ENCODE measurements at regions not wholly inside any gene's neighbourhood (a gene's known extent, or its start where the extent isn't known, plus 50 kb on each side); places are given as distances from the start of the nearest gene placed in this dataset.
A peak's percentile ranks its signal among the peaks of the same experiment; 100 is the strongest.
"Not testable (repeated sequence)": the region's sequence is repeated elsewhere in the genome, so short reads cannot be mapped to it uniquely, and the experiment has no call there.

DNA sequence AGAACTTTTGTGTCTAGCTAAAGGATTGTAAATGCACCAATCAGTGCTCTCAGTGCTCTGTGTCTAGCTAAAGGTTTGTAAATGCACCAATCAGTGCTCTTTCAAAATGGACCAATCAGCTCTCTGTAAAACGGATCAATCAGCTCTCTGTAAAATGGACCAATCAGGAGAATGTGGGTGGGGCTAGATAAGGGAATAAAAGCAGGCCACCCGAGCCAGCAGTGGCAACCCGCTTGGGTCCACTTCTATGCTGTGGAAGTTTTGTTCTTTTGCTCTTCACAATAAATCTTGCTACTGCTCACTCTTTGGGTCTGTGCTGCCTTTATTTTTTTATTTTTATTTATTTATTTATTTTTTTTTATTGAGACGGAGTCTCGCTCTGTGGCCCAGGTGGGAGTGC, 957.3 kb upstream of the GJE1 start:
- DNase-seq; intact Hi-C loops (cut with DNase I): not testable (repeated sequence)

DNA sequence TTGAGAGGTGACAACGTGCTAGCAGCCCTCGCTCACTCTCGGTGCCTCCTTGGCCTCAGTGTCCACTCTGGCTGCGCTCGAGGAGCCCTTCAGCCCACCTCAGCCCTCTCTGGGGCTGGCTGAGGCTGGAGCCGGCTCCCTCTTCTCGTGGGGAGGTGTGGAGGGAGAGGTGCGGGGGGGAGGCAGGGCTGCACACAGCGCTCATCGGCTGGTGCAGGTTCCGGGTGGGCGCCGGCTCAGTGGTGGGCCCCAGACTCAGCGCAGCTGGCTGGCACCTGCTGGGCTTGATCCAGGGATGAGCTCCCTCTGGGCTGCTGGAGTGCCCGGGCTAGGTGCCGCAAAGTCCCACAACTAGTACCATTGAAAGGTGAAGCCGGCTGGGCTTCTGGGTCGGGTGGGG, 957.8 kb upstream of the GJE1 start:
- no peak for DNase-seq
- intact Hi-C loops (cut with DNase I), result no loop called here

DNA sequence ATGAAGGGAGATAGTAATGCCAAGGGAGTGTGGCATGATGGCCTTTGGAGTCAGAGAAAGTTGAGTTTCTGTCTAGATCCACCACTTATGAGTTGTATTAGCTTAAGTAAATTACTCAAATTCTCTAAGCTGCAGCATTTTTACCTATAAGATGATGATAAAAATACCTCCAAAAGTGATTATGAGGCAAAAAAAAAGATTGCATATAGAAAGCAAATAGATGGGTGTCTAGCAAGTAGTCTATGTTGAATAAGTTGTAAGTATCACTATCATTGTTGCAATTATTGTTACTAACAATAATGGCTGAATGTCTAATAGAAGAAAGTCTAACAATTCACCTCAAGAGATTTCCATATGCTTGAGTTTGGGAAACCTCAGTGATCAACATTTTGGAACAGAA, 959.2 kb upstream of the GJE1 start:
- intact Hi-C loops (cut with DNase I), result no loop called here
- DNase-seq, result no peak

DNA sequence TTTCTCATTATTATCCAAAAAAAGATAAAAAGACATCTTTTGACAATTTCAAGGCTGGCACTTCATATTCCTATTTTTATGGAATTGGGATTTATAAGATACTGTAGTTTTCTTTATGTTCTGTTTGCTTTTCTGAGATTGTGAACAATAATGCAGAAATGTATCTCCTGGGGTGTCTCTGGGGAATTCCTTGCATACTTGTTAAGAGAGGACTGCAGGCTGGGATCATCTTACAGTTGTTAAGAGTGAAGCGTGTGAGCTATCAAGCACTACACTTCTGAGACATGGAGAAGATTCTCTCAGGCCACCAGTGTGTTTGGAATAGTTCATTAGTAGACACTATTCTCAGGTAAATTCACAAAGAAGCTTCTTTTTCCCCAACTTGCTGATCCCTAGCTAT, 963.3 kb upstream of the GJE1 start:
- DNase-seq, result no peak
- intact Hi-C loops (cut with DNase I), result no loop called here

DNA sequence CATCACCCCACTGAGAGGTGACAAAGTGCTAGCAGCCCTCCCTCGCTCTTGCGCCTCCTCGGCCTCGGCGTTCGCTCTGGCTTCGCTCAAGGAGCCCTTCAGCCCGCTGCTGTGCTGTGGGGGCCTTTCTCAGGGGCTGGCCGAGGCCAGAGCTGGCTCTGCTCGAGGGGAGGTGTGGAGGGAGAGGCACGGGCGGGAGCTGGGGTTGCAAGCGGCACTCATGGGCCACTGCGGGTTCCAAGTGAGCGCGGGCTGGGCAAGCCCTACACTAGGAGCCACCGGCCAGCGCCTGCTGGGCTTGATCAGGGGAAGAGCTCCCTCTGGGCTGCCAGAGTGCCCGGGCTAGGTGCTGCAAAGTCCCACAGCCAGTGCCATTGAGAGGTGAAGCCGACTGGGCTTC, 964.8 kb upstream of the GJE1 start:
- intact Hi-C loops (cut with DNase I), result no loop called here
- no peak for DNase-seq

DNA sequence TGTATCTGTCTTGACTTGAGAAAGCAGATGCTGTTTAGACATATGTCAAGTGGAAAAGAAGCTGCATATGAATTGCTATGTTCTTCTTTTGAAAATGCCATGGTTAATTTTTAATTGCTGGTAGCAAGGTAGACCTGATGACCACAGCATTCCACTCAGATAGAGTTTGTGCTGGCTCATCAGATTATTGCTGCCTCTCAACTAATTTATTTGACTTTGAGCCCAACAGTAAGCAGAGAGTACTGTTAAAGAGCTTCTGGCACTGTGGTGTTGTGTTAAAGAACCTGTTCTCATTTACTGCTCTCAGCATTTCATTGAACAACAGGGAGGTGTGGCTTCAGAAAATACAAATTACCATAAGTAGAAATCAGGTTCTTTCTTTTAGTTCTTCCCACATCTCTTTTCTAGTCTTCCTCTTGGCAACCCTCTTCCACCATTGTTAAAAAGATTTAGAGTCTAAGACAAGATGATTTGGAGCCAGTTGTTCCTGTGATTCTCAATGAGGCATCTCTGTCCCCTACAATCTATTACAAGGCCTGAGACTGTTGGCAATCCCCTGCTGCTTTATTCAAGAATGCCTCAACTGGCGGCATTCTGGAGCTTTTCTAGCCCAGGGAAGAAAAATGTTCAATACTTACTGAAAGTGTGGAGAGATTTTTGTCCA, 967.6 kb upstream of the GJE1 start:
- intact Hi-C loops (cut with DNase I), result no loop called here

DNA sequence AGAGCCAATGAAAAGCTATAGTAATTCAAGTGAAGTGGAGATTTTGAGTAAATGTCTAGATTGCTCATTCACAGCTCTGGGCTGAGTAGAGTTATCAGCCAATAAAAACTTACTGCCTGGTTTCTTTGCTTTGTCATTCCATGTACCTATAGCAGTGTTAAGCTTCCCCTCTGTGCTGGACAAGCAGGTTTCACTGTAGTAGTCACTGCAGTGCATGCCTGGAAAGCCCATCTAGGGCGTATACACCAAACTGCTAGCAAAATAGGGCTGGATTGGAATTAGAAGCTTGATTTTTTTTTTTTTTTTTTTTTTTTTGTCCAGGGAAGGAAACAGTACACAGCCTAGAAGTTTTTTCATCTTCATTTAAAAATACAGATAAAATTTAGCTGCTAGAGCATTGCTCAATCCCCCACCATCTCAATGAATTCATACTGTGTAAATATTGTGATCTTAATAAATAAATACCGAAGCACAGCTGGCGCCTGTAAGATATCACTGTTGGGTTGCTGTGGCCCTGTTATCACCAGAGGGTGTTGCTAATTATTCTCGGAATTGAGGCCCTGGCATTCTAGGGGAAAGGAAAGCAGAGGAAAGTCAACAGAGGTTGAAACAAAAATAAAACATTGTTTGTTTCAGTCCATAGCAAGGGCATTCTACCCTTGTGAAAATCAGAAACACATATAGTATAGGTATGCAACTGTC, 968.5 kb upstream of the GJE1 start:
- intact Hi-C loops (cut with DNase I), result no loop called here
- no peak for DNase-seq

More for the DNA sequence above, 967.6 kb upstream of the GJE1 start:
- DNase-seq, result no peak

DNA sequence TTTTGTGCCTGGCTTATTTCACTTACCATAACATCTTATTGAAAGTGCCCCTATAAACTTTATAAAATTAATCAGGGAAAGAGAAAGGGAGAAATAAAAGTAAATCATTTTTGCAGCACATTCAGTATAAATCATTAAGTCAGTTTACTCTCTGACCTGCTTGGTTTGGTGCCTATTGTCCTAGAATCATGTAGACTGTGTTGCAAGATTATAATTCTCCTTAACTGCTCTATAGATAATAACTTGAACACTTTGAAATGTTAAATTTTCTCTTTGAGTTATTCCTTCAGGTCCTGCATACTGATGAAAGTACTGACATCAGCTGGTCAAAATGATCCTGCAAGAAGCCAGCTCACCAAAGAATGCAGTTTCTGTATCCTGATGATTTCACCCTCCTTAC, 969.6 kb upstream of the GJE1 start:
- intact Hi-C loops (cut with DNase I), result no loop called here
- no peak for DNase-seq

DNA sequence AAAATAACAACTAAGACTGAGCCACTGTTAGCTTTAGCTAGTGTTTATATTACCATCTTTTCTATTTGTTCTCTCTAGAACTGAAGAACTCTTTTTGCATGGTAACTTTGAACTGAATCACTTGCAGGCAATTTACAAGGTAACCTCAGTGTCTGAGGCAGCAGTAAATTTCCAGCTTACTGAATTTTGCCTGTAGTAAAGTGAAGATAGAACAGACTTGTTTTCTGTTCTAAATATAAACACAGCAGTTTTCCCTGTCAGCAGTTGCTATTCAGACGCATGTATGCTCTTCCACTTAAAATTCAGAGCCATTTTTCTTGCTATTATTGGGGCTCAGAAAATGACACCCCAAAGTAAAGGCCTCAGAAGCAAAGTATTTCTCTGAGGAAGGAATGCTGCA, 974.0 kb upstream of the GJE1 start:
- intact Hi-C loops (cut with DNase I), result no loop called here
- DNase-seq, result no peak

DNA sequence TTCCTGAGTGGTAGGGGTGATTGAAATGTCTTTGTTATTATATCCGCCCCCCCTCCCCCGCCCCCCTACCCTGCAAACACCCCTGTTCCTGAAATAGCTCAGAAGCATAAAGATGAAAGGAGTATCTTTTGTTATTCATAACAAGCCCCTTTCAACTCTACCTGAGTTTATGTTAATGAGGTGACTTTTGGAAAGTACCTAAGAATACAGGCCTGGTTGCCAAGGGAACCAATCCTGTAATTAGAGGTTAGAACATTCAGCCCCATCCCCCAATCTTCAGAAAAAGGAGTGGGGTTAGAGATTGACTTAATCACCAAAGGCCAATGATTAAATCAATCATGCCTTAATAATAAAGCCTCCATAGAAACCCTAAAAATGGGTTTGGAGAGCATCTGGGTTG, 979.2 kb upstream of the GJE1 start:
- DNase-seq, result no peak
- intact Hi-C loops (cut with DNase I), result no loop called here

DNA sequence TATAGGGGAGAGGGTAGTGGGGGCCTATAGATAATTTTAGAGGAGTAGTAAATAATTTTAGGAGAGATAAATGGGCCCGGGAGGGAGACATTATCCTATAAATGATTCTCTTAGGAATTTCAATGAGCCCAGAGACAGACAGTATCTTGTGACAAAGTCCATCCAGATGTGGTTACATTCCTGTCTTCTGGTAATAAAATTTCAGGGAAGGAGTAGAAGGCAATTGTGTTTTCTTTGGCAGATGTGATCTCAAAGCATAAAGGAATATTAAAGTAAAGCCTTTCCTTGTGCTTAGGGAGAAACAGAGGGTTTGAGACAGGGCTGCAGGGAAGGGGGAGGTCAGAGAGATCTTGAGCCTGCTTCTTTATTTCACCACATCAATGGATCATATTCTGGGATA, 979.8 kb upstream of the GJE1 start:
- no peak for DNase-seq
- intact Hi-C loops (cut with DNase I), result no loop called here

DNA sequence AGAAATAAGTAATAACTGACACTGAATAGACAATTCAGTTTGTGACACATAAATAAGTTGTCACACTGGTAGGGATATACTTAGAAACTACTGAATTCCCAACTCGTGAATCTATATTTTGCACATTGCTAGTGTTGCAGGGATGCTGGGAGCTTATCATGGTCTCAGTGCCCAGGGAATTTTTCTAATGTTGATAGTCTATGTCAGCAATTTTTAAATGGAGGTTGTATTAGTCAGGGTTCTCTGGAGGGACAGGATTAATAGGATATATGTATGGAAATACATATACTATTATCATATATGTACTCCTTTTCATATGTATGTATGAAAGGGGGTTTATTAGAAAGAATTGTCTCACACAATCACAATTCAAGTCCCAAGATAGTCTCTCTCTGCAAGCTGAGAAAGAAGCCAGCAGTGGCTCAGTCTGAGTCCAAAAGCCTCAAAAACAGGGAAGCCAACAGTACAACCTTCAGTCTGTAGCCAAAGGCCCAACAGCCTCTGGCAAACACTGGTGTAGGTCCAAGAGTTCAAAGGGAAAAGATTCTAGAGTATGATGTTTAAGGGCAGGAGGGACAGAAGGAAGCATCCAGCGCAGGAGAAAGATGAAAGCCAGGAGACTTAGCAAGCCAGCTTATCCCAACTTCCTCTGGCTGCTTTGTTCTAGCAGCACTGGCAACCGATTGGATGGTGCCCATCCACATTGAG, 980.9 kb upstream of the GJE1 start:
- intact Hi-C loops (cut with DNase I), result no loop called here
- DNase-seq, result no peak

DNA sequence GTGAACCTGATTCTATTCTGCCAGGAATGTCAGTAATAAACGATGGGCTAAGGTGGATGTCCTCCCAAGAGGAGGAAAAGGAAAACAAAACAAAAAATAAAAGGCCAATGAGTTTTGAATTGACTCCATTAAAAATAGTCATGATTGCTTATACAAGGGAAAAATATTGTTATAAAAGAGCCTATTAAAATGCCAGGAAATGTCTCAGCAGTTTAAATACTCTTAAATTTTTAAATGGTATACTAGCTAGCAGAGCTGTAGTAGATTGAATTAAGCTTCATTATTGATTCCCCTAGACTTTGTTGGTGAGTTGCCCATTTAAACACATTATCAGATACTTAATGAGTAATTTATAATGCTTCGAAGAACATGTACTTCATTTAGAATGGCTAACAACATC, 990.9 kb upstream of the GJE1 start:
- no peak for DNase-seq
- intact Hi-C loops (cut with DNase I), result no loop called here

DNA sequence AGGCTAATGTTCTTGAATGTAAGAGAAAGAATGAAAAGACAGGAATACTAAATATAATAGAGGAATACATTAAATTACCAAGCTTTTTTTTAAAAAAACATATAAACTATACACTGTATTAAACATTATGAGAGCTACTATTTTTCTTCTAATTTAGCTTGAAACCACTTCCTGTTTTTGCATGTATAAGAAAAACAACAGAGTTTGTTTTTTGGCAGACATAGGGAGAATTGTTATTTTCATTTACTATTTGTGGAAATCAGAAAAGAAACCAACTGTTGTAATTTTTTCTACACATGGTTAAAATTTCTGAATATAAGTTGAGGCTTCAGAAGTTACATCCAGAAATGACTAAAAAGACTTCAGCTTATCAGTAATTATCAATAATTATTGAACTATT, 991.8 kb upstream of the GJE1 start:
- intact Hi-C loops (cut with DNase I), result no loop called here
- no peak for DNase-seq

DNA sequence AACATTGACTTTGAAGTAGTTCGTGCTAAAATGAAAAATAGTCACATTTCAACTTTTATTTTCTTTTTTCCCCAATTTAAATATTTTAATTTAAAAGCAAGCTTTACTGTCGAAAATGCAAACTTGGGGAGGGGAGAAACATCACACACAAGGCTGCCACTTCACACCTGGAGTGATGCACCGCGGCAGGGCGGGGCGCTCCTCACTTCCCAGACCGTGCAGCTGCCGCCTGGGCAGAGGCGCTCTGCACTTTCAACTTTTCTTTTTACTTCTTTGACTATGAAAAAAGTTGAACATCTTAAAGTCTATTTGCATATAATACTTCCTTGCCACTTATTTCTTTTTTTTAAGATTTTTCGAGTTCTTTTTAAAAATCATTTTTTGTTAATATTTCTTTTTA, 993.3 kb upstream of the GJE1 start:
- DNase-seq, result no peak
- intact Hi-C loops (cut with DNase I), result no loop called here

DNA sequence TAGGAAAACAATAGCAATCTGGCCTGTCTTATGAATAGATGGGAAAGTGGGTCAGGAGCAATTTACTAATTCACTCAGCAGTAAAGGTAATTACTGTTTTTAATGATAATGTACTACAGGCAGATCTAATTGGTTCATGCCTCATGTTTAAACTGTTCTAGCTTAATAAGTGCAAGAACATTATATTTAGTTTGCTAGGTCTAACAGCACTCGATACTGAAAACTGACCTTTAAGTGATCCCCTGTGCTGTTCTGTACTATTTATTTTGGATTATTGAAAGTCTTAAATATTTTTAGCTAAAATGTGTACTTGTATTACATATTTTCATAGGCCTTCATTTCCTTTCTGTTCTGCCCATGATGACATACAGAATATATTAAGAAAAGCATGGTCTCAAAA, 998.0 kb upstream of the GJE1 start:
- DNase-seq, result no peak
- intact Hi-C loops (cut with DNase I), result no loop called here

DNA sequence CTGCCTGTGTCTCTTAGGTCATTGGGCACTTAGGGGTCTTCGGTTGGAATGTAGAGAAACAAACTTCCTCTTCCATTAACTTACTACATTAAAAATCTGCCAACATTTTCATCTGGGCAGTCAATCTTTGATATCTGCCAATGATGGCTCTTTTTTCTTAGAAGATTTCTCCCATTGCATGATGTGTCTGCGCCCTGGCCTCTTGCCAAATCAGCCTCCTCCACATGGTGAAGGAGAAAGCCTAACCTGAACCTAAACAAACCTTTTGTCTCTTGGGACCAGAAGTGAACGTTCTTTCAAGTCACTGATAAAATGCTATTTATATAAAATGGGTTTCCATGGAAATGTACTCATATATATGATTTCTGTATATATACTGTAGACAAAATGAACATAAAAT, 998.9 kb upstream of the GJE1 start:
- intact Hi-C loops (cut with DNase I), result no loop called here
- peak in 1 of 42 donors; percentile 1 for DNase-seq

DNA sequence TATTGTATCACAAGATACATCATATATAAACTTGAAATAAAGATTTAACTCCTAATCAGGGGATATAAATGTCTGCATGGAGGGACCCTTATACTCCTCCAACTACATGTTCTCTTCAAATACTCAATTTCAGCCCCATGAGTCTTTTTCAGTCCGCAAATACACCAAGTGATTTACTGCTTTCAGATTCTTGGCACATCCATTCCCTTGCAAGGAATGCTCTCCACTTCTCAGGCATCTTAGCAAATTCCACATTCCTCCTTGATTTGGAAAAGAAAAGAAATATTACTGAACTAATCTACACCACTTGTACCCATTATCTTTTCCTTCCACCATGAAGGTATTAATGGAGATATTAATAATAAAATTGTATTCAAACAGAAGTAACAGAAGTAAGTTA, 999.4 kb upstream of the GJE1 start:
- intact Hi-C loops (cut with DNase I), result no loop called here

DNA sequence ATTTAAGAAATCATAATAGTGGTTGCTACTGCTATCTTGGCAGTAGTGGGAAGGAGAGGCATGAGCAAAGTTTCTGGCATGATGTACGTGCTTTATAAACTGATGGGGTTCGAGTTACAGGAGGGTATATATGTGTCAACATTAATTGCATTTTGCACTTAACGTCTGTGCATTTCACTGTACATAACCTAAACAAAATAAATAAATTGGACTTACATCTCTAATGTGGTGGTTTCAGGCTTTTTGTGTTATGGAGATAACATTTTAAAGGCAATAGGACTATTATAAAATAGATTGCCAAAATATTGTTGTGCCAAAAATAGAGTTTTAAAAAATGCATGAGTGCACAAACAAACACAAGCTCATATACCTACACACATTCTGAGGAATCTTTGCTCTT, 1001.1 kb upstream of the GJE1 start:
- DNase-seq, result no peak
- intact Hi-C loops (cut with DNase I), result no loop called here

More for the DNA sequence above, 999.4 kb upstream of the GJE1 start:
- DNase-seq, result no peak

DNA sequence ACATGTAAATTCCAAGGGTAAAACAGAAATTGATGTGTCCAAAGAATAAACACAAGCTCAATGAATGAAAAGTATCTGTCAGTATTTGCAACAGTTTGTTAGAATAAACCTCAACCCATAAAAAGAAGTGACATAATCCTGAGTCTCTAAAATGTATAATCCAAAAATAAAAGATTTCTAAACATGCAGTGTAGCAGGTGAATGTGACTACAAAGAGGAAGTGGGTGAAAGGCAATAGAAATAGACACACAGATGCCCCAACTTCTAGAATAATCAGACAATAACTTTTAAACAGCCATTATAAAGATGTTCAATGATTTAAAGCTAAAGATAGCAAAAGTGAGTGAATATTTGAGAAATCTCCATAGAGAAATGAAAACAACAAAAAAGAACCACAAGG, 1009.2 kb upstream of the GJE1 start:
- intact Hi-C loops (cut with DNase I), result no loop called here
- DNase-seq, result no peak

DNA sequence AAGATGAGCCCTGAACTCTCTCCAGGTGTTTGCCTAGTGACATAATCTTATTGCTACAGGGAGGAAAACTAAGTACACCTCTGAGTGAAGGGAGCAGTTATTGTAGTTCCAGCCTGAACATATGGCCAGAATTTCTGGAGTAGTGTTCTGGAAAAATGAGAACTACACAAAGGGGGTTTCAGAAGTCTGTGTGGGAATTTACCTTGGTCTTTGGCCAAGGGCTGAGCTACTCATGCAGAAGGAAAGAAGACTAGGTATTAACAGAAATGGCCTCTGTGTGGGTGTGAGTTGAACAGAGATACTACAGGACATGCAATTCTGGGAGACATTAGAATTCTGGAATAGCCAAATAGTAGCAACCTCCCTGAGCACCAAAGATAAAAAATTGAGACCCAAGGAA, 1009.7 kb upstream of the GJE1 start:
- intact Hi-C loops (cut with DNase I), result no loop called here
- DNase-seq, result no peak

All from head of caudate nucleus (tissue), 42 donors.